GM12892 (cell line): ENCODE measurements at regions not wholly inside any gene's neighbourhood (a gene's known extent, or its start where the extent isn't known, plus 50 kb on each side); places are given as distances from the start of the nearest gene placed in this dataset.

Experiments
- POLR2A ChIP-seq: IDR thresholded peaks from 2 replicates; pipeline ENCODE4 v1.6.1; 2011; ENCODE audit warnings: low read depth, low read length, control low read depth
- POLR2AphosphoS5 ChIP-seq: IDR thresholded peaks from 2 replicates; pipeline ENCODE4 v1.6.1; 2011; ENCODE audit warnings: low read depth, low read length, control low read depth

- TF ChIP-seq POLR2A: no peak
- TF ChIP-seq POLR2AphosphoS5: no peak
Measured at GRCh38 chr9:78109075-78109474, 77.5 kb upstream of the GNAQ start.
